ENCODE measurements at regions not wholly inside any gene's neighbourhood (a gene's known extent, or its start where the extent isn't known, plus 50 kb on each side); places are given as distances from the start of the nearest gene placed in this dataset.
"Not testable (repeated sequence)": the region's sequence is repeated elsewhere in the genome, so short reads cannot be mapped to it uniquely, and the experiment has no call there.

GRCh38 chr3:177890359-177890683, 645.9 kb upstream of the KCNMB2 start:
- TF ChIP-seq TSHZ2 (CRISPR knock-in tag; IDR thresholded peaks at IDR 0.05) (no peak), GLIS3 (CRISPR knock-in tag; IDR thresholded peaks at IDR 0.05) (no peak), ZFP3 (CRISPR knock-in tag; IDR thresholded peaks at IDR 0.05) (no peak), ESRRG (CRISPR knock-in tag; IDR thresholded peaks at IDR 0.05) (no peak), TCF4 (CRISPR knock-in tag; IDR thresholded peaks at IDR 0.05; ENCODE audit: borderline replicate concordance) (no peak), ZNF70 (CRISPR knock-in tag; IDR thresholded peaks at IDR 0.05) (no peak)

DNA sequence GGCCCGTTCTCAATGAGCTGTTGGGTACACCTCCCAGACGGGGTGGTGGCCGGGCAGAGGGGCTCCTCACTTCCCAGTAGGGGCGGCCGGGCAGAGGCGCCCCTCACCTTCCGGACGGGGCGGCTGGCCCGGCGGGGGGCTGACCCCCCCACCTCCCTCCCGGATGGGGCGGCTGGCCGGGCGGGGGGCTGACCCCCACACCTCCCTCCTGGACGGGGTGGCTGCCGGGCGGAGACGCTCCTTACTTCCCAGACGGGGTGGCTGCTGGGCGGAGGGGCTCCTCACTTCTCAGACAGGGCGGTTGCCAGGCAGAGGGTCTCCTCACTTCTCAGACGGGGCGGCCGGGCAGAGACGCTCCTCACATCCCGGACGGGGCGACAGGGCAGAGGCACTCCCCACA, 644.7 kb upstream of the KCNMB2 start:
- ATAC-seq: not testable (repeated sequence)

More at GRCh38 chr3:177890359-177890683, 645.9 kb upstream of the KCNMB2 start:
- no peak for ATAC-seq

- no peak for ATAC-seq
- TF ChIP-seq TSHZ2 (CRISPR knock-in tag; IDR thresholded peaks at IDR 0.05): no peak
- TF ChIP-seq GLIS3 (CRISPR knock-in tag; IDR thresholded peaks at IDR 0.05): no peak
- TF ChIP-seq ZC3H10 (CRISPR knock-in tag; IDR thresholded peaks at IDR 0.05): no peak
- TF ChIP-seq SNAI2 (CRISPR knock-in tag; IDR thresholded peaks at IDR 0.05): no peak
- TF ChIP-seq TOX (CRISPR knock-in tag; IDR thresholded peaks at IDR 0.05; ENCODE audit: borderline replicate concordance): no peak
- no peak for TF ChIP-seq CSDC2 (CRISPR knock-in tag; IDR thresholded peaks at IDR 0.05)
- TF ChIP-seq ISL1 (CRISPR knock-in tag; IDR thresholded peaks at IDR 0.05): no peak
- TF ChIP-seq ZFP3 (CRISPR knock-in tag; IDR thresholded peaks at IDR 0.05): no peak
- TF ChIP-seq ZNF8 (CRISPR knock-in tag; IDR thresholded peaks at IDR 0.05): no peak
These were observed 642.9 kb upstream of the KCNMB2 start for GRCh38 chr3:177893331-177893730.

DNA sequence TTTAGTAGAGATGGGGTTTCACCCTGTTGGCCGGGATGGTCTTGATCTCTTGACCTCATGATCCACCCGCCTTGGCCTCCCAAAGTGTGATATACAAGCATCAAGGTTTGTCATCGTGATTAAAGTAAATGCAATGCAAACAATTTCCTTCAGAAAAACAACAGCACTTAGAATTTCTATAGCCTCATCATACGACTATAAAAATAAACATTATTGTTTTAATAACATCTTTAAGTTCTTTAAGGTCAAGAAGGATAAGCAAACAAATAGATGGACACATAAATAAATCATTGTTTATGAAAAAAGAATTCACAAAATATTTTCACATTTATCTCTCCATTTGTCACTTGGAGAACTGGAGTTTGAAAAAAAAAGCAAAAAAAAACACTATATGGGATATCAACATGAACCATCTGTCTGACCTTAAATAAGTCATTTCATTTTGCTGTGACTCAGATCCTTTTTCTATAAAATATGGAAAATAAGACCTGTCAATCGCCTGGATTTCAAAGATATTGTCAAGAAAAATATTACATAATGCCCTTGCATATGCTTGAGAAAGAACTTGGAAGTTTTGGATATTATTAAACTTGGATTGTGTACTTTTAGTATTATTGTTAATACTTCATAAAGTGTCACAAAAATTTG, 642.0 kb upstream of the KCNMB2 start:
- TF ChIP-seq CREB5 (CRISPR knock-in tag; IDR thresholded peaks at IDR 0.05; ENCODE audit: low read depth): no peak
- no peak for TF ChIP-seq RARB (CRISPR knock-in tag; IDR thresholded peaks at IDR 0.05)
- no peak for TF ChIP-seq PPARA (CRISPR knock-in tag; IDR thresholded peaks at IDR 0.05; ENCODE audit: borderline replicate concordance)
- no peak for TF ChIP-seq ESRRG (CRISPR knock-in tag; IDR thresholded peaks at IDR 0.05)
- TF ChIP-seq ZNF70 (CRISPR knock-in tag; IDR thresholded peaks at IDR 0.05): no peak
- TF ChIP-seq GLIS3 (CRISPR knock-in tag; IDR thresholded peaks at IDR 0.05): no peak
- ATAC-seq: no peak

DNA sequence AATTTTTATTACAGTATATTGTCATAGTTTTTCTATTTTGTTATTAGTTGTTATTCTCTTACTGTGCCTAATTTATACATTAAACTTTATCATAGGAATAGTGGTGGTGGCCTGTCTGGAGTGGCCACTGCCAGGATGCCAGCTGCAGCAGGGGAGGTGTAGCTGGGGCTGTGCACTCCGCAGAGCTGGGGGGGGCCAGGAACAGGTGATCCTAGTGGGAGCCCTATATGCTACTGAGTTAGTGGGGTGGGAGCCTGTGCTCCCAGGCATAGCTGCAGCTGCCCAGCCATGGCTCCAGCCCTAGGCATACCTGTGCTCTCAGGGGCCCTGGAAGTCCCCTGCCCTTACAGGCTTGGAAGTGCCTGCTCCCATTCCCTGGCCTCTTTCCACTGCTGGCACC, 638.1 kb upstream of the KCNMB2 start:
- no peak for ATAC-seq
- TF ChIP-seq ZNF565 (CRISPR knock-in tag; conservative IDR thresholded peaks at IDR 0.05; ENCODE audit: low read depth) (no peak), ZNF8 (CRISPR knock-in tag; IDR thresholded peaks at IDR 0.05) (no peak), ZFP30 (CRISPR knock-in tag; IDR thresholded peaks at IDR 0.05) (no peak), TSHZ2 (CRISPR knock-in tag; IDR thresholded peaks at IDR 0.05) (no peak), ESRRG (CRISPR knock-in tag; IDR thresholded peaks at IDR 0.05) (no peak), ZC3H10 (CRISPR knock-in tag; IDR thresholded peaks at IDR 0.05) (no peak), BACH2 (CRISPR knock-in tag; IDR thresholded peaks at IDR 0.05; ENCODE audit: borderline replicate concordance) (no peak), CSRNP3 (CRISPR knock-in tag; IDR thresholded peaks at IDR 0.05) (no peak), ARNTL (CRISPR knock-in tag; IDR thresholded peaks at IDR 0.05; ENCODE audit: borderline replicate concordance, low read depth) (no peak), ZNF70 (CRISPR knock-in tag; IDR thresholded peaks at IDR 0.05) (no peak), PPARA (CRISPR knock-in tag; IDR thresholded peaks at IDR 0.05; ENCODE audit: borderline replicate concordance) (no peak), TCF4 (CRISPR knock-in tag; IDR thresholded peaks at IDR 0.05; ENCODE audit: borderline replicate concordance) (no peak), ISL1 (CRISPR knock-in tag; IDR thresholded peaks at IDR 0.05) (no peak), CSDC2 (CRISPR knock-in tag; IDR thresholded peaks at IDR 0.05) (no peak)
- TF ChIP-seq, protein P1, sequence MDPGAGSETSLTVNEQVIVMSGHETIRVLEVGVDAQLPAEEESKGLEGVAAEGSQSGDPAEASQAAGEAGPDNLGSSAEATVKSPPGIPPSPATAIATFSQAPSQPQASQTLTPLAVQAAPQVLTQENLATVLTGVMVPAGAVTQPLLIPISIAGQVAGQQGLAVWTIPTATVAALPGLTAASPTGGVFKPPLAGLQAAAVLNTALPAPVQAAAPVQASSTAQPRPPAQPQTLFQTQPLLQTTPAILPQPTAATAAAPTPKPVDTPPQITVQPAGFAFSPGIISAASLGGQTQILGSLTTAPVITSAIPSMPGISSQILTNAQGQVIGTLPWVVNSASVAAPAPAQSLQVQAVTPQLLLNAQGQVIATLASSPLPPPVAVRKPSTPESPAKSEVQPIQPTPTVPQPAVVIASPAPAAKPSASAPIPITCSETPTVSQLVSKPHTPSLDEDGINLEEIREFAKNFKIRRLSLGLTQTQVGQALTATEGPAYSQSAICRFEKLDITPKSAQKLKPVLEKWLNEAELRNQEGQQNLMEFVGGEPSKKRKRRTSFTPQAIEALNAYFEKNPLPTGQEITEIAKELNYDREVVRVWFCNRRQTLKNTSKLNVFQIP (CRISPR knock-in tag; IDR thresholded peaks at IDR 0.05; ENCODE audit: borderline replicate concordance, low read depth): no peak

Data from SK-N-SH treated with all-trans-retinoic acid at 6 μM for 48 hours (cell line).